ENCODE measurements at regions not wholly inside any gene's neighbourhood (a gene's known extent, or its start where the extent isn't known, plus 50 kb on each side); places are given as distances from the start of the nearest gene placed in this dataset.
"Not testable (repeated sequence)": the region's sequence is repeated elsewhere in the genome, so short reads cannot be mapped to it uniquely, and the experiment has no call there.

DNA sequence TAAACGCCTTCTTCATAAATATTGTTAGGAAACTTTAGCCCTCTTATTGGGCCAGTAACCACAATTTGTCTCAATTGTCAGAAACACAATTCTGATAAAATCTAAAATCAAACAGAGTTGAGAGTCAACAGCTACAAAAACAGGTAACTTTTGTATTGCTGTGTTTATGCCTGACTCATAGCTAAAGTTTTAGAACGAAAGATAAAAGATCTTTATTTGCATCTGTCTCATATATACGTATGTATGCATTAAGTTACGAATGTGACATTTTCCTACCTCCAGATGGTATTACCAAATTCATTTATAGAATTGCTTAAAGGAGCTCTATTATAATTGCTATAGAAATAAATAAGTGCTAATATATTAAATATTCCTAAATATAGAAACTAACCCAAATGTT lies 887.9 kb upstream of the NDST4 start:
- no peak overlapping the region for H3K9ac ChIP-seq (ENCODE audit: low read length in 3 of 3)
- TF ChIP-seq, protein P1, sequence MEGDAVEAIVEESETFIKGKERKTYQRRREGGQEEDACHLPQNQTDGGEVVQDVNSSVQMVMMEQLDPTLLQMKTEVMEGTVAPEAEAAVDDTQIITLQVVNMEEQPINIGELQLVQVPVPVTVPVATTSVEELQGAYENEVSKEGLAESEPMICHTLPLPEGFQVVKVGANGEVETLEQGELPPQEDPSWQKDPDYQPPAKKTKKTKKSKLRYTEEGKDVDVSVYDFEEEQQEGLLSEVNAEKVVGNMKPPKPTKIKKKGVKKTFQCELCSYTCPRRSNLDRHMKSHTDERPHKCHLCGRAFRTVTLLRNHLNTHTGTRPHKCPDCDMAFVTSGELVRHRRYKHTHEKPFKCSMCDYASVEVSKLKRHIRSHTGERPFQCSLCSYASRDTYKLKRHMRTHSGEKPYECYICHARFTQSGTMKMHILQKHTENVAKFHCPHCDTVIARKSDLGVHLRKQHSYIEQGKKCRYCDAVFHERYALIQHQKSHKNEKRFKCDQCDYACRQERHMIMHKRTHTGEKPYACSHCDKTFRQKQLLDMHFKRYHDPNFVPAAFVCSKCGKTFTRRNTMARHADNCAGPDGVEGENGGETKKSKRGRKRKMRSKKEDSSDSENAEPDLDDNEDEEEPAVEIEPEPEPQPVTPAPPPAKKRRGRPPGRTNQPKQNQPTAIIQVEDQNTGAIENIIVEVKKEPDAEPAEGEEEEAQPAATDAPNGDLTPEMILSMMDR (IDR thresholded peaks at IDR 0.05; ENCODE audit: borderline replicate concordance, extremely low read depth, insufficient read depth), result no peak
- no peaks in the 10 kb centered on the region for H3K9me3 ChIP-seq (ENCODE audit: control insufficient read depth in 2 of 3, insufficient read depth in 1 of 3, low read length in 3 of 3)
- intact Hi-C loops (cut with DNase I), result no loop called here
- FAIRE-seq, result no peak
- no peak for DNase-seq
- H3K4me1 ChIP-seq (ENCODE audit: control insufficient read depth in 2 of 3, insufficient read depth in 2 of 3, low read depth in 1 of 3, low read length in 3 of 3), result no peaks in the 10 kb centered on the region
- H3K36me3 ChIP-seq (ENCODE audit: control insufficient read depth in 2 of 3, insufficient read depth in 3 of 3, low read length in 3 of 3), result no peaks in the 10 kb centered on the region
- H3K4me3 ChIP-seq (ENCODE audit: low read length in 3 of 3), result no peak overlapping the region
- H3K27me3 ChIP-seq (ENCODE audit: control insufficient read depth, insufficient read depth, low read length), result no peaks in the 10 kb centered on the region
- no peak overlapping the region for H3K27ac ChIP-seq (ENCODE audit: low read depth in 2 of 2, low read length in 2 of 2)

DNA sequence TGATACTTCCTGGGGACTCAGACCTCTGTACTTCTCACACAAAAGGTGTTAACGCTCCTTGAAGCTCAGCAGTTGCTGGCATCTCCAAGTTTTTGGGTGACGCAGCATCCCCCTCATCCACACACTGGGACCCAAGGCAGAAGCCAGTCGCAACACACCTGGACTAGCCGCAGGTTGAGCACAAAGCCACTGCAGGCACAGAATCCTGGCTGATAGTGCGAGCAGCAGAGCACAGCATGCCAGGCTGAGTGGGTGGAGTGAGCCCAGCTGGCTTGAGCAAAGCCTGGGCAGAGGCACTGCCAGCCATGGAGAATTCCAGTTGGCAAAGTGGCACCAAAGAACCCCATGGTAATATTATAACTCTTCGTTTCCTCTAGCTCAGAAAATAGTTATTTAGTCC lies 873.2 kb upstream of the NDST4 start:
- DNase-seq (no peak), FAIRE-seq (no peak)
- Histone ChIP-seq H3K9ac (ENCODE audit: low read length in 3 of 3) (no peak overlapping the region), H3K9me3 (ENCODE audit: control insufficient read depth in 2 of 3, insufficient read depth in 1 of 3, low read length in 3 of 3) (no peaks in the 10 kb centered on the region), H3K4me1 (ENCODE audit: control insufficient read depth in 2 of 3, insufficient read depth in 2 of 3, low read depth in 1 of 3, low read length in 3 of 3) (no peaks in the 10 kb centered on the region), H3K27ac (ENCODE audit: low read depth in 2 of 2, low read length in 2 of 2) (no peak overlapping the region), H3K27me3 (ENCODE audit: control insufficient read depth, insufficient read depth, low read length) (no peaks in the 10 kb centered on the region), H3K4me3 (ENCODE audit: low read length in 3 of 3) (no peak overlapping the region), H3K36me3 (ENCODE audit: control insufficient read depth in 2 of 3, insufficient read depth in 3 of 3, low read length in 3 of 3) (no peaks in the 10 kb centered on the region)
- intact Hi-C loops (cut with DNase I), result no loop called here
- TF ChIP-seq, protein P1 (IDR thresholded peaks at IDR 0.05; ENCODE audit: borderline replicate concordance, extremely low read depth, insufficient read depth), result no peak

- DNase-seq; H3K27me3 ChIP-seq (ENCODE audit: control insufficient read depth, insufficient read depth, low read length); intact Hi-C loops (cut with DNase I); H3K9ac ChIP-seq (ENCODE audit: low read length in 3 of 3); H3K9me3 ChIP-seq (ENCODE audit: control insufficient read depth in 2 of 3, insufficient read depth in 1 of 3, low read length in 3 of 3); H3K4me1 ChIP-seq (ENCODE audit: control insufficient read depth in 2 of 3, insufficient read depth in 2 of 3, low read depth in 1 of 3, low read length in 3 of 3); H3K36me3 ChIP-seq (ENCODE audit: control insufficient read depth in 2 of 3, insufficient read depth in 3 of 3, low read length in 3 of 3); H3K27ac ChIP-seq (ENCODE audit: low read depth in 2 of 2, low read length in 2 of 2); H3K4me3 ChIP-seq (ENCODE audit: low read length in 3 of 3); FAIRE-seq: not testable (repeated sequence)
Measured at GRCh38 chr4:115975421-115976001, 862.1 kb upstream of the NDST4 start.

DNA sequence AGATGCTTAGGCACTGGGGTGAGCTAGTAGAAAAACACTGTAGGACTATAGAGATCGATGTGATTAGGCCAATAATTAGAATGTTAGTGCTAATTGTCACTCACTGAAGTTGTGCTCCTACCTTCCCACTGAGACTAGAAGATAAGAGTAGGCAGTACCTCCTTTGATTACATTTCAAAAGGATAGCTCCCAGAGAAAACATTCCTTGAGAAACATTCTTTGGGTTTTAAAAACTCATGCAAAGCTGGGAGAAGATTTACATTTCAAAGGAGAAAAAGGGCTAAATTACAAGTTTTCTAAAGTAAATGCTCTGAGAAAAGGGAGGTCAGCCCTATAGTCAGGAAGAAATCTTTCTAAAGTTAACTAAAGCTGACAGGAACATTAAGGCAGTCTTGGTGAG lies 860.3 kb upstream of the NDST4 start:
- no peaks in the 10 kb centered on the region for H3K4me1 ChIP-seq (ENCODE audit: control insufficient read depth in 2 of 3, insufficient read depth in 2 of 3, low read depth in 1 of 3, low read length in 3 of 3)
- no peak for DNase-seq
- TF ChIP-seq, protein P1 (IDR thresholded peaks at IDR 0.05; ENCODE audit: borderline replicate concordance, extremely low read depth, insufficient read depth), result no peak
- intact Hi-C loops (cut with DNase I), result no loop called here
- H3K36me3 ChIP-seq (ENCODE audit: control insufficient read depth in 2 of 3, insufficient read depth in 3 of 3, low read length in 3 of 3), result no peaks in the 10 kb centered on the region
- no peaks in the 10 kb centered on the region for H3K9me3 ChIP-seq (ENCODE audit: control insufficient read depth in 2 of 3, insufficient read depth in 1 of 3, low read length in 3 of 3)
- H3K27ac ChIP-seq (ENCODE audit: low read depth in 2 of 2, low read length in 2 of 2), result no peak overlapping the region
- no peak overlapping the region for H3K9ac ChIP-seq (ENCODE audit: low read length in 3 of 3)
- H3K27me3 ChIP-seq (ENCODE audit: control insufficient read depth, insufficient read depth, low read length), result no peaks in the 10 kb centered on the region
- FAIRE-seq, result no peak
- no peak overlapping the region for H3K4me3 ChIP-seq (ENCODE audit: low read length in 3 of 3)

Measured in kidney (tissue), 13 donors.